SK-N-SH (cell line): ENCODE measurements at regions not wholly inside any gene's neighbourhood (a gene's known extent, or its start where the extent isn't known, plus 50 kb on each side); places are given as distances from the start of the nearest gene placed in this dataset.

ENCODE experiments used
- CTCF ChIA-PET: fragments of 300-600, 350-600 bp; formaldehyde crosslinking; extraction: SDS; loops from one replicate; lab custom pipeline; 2021; lab: Yijun Ruan, JAX
- POLR2A ChIA-PET: fragments of 350-600 bp; sonication (Branson Sonifier 250); formaldehyde crosslinking; extraction: SDS; loops from one replicate; lab custom pipeline; 2020; ENCODE audit warnings: antibody characterized with exemption, inconsistent platforms; lab: Yijun Ruan, JAX
- DNase-seq: peaks from one replicate; pipeline ENCODE4 v3.0.0; 2012
- H2AFZ ChIP-seq: fragments of 200-600 bp; sonication (generic); 2 replicates; pipeline ENCODE4 v1.8.1; 2016; ENCODE audit warnings: antibody characterized with exemption, mild to moderate bottlenecking, low read depth
- H3F3A ChIP-seq: fragments of 200-600 bp; sonication (generic); replicated peaks from 2 replicates; pipeline ENCODE3; 2016; ENCODE audit warnings: antibody characterized with exemption, mild to moderate bottlenecking; ENCODE audit not compliant: insufficient read depth
- H3K27ac ChIP-seq, 2 experiments: fragments of 200-500 bp in 1 of 2; fragments of 200-600 bp in 1 of 2; sonication (Bioruptor generic) in 1 of 2; sonication (generic), shearing (Covaris generic) in 1 of 2; 2 replicates each; pipeline versions ENCODE4 v1.5.1 to v1.6.1; 2014 to 2016; ENCODE audit warnings: low read depth in 2 of 2, inconsistent platforms in 1 of 2, low read length in 1 of 2, mild to moderate bottlenecking in 1 of 2, mixed read lengths in 1 of 2
- H3K27me3 ChIP-seq: fragments of 200-600 bp; sonication (generic), shearing (Covaris generic); 2 replicates; pipeline ENCODE4 v1.6.1; 2016; ENCODE audit warnings: mixed run types; ENCODE audit not compliant: insufficient read depth
- H3K36me3 ChIP-seq, 2 experiments: fragments of 200-500 bp in 1 of 2; fragments of 200-600 bp in 1 of 2; sonication (Bioruptor generic) in 1 of 2; sonication (generic) in 1 of 2; replicated peaks in 1 of 2; 2 replicates each; pipeline versions ENCODE3 to v1.5.1; 2014 to 2016; ENCODE audit warnings: low read length in 1 of 2, mild to moderate bottlenecking in 1 of 2; ENCODE audit not compliant: insufficient read depth in 2 of 2, control insufficient read depth in 1 of 2
- H3K4me1 ChIP-seq, 2 experiments: fragments of 200-500 bp in 1 of 2; fragments of 200-600 bp in 1 of 2; sonication (Bioruptor generic) in 1 of 2; sonication (generic), shearing (Covaris generic) in 1 of 2; 2 replicates each; pipeline versions ENCODE4 v1.5.1 to v1.6.1; 2014 to 2016; ENCODE audit warnings: low read depth in 1 of 2, low read length in 1 of 2, mixed run types in 1 of 2; ENCODE audit not compliant: insufficient read depth in 2 of 2, control insufficient read depth in 1 of 2
- H3K4me2 ChIP-seq: fragments of 200-600 bp; sonication (generic), shearing (Covaris generic); 2 replicates; pipeline ENCODE4 v1.6.1; 2017; ENCODE audit warnings: mixed run types
- H3K4me3 ChIP-seq, 2 experiments: fragments of 200-500 bp in 1 of 2; fragments of 200-600 bp in 1 of 2; sonication (Bioruptor generic) in 1 of 2; sonication (generic), shearing (Covaris generic) in 1 of 2; 2 replicates each; pipeline versions ENCODE4 v1.5.1 to v1.8.1; 2014 to 2016; ENCODE audit warnings: low read depth in 2 of 2, inconsistent platforms in 1 of 2, low read length in 1 of 2, mild to moderate bottlenecking in 1 of 2, mixed read lengths in 1 of 2, moderate library complexity in 1 of 2
- H3K79me2 ChIP-seq: fragments of 200-600 bp; sonication (generic); 2 replicates; pipeline ENCODE4 v1.8.1; 2017; ENCODE audit warnings: mild to moderate bottlenecking; ENCODE audit not compliant: insufficient read depth
- H3K9ac ChIP-seq: fragments of 200-600 bp; sonication (generic); 2 replicates; pipeline ENCODE4 v1.6.1; 2017; ENCODE audit warnings: mixed run types
- H3K9me2 ChIP-seq: fragments of 200-600 bp; sonication (generic); 2 replicates; pipeline ENCODE4 v1.6.1; 2017; ENCODE audit warnings: mixed run types
- H3K9me3 ChIP-seq: fragments of 200-600 bp; sonication (generic); 2 replicates; pipeline ENCODE4 v1.6.1; 2017; ENCODE audit warnings: mixed run types, mild to moderate bottlenecking, moderate library complexity
- H4K20me1 ChIP-seq: fragments of 200-600 bp; sonication (generic); 2 replicates; pipeline ENCODE4 v1.6.1; 2017; ENCODE audit warnings: mild to moderate bottlenecking, mixed run types; ENCODE audit not compliant: insufficient read depth
- CHD2 ChIP-seq: fragments of 150-350 bp; IDR thresholded peaks from 2 replicates; pipeline ENCODE4 v1.6.1; 2018; ENCODE audit warnings: low read length; ENCODE audit not compliant: partially characterized antibody
- FOXJ3 ChIP-seq: sonication (generic); formaldehyde crosslinking; IDR thresholded peaks from 2 replicates; pipeline ENCODE4 v1.5.1; 2020; ENCODE audit warnings: mild to moderate bottlenecking, missing genetic modification reagents
- GABPA ChIP-seq: IDR thresholded peaks from 2 replicates; pipeline ENCODE4 v1.4.0; 2012; ENCODE audit warnings: low read depth, mild to moderate bottlenecking
- JUND ChIP-seq: IDR thresholded peaks from 2 replicates; pipeline ENCODE4 v1.4.0; 2012
- MEF2A ChIP-seq: IDR thresholded peaks from 2 replicates; pipeline ENCODE4 v1.4.0; 2012; ENCODE audit warnings: low read depth, borderline replicate concordance
- NFIC ChIP-seq: IDR thresholded peaks from 2 replicates; pipeline ENCODE4 v1.4.0; 2012; ENCODE audit warnings: borderline replicate concordance
- RAD21 ChIP-seq: IDR thresholded peaks from 2 replicates; pipeline ENCODE4 v1.6.1; 2012; ENCODE audit warnings: mild to moderate bottlenecking, low read length
- RCOR1 ChIP-seq: fragments of 150-350 bp; IDR thresholded peaks from 2 replicates; pipeline ENCODE4 v1.6.1; 2017; ENCODE audit warnings: antibody characterized with exemption, low read length
- RXRA ChIP-seq: IDR thresholded peaks from 2 replicates; pipeline ENCODE4 v1.4.0; 2012; ENCODE audit warnings: low read depth, mild to moderate bottlenecking, borderline replicate concordance
- SMC3 ChIP-seq: IDR thresholded peaks from 2 replicates; pipeline ENCODE4 v1.6.1; 2012; ENCODE audit warnings: low read depth, low read length, improper control_type of control experiment
- TAF1 ChIP-seq: IDR thresholded peaks from 2 replicates; pipeline ENCODE4 v1.6.1; 2012; ENCODE audit warnings: low read depth, mild to moderate bottlenecking, low read length, moderate library complexity, borderline replicate concordance
- YY1 ChIP-seq: IDR thresholded peaks from 2 replicates; pipeline ENCODE4 v1.4.0; 2012; ENCODE audit warnings: low read depth, mild to moderate bottlenecking
- WGBS: methylation state at CpG from one replicate; pipeline ENCODE4 v1.1.6; 2017; ENCODE audit warnings: low lambda C conversion rate; 5-methylcytosine and 5-hydroxymethylcytosine counted together
- TF ChIP-seq, protein P1 (sequence below): fragments of 200-600 bp; sonication (generic); IDR thresholded peaks from 2 replicates; pipeline ENCODE4 v1.6.1; 2017; ENCODE audit warnings: antibody characterized with exemption, mild to moderate bottlenecking, moderate library complexity
- TF ChIP-seq, protein P2 (sequence below): IDR thresholded peaks from 2 replicates; pipeline ENCODE4 v1.4.0; 2012; ENCODE audit warnings: low read depth
- TF ChIP-seq, protein P3 (sequence below): fragments of 150-350 bp; IDR thresholded peaks from 2 replicates; pipeline ENCODE4 v1.6.1; 2017; ENCODE audit warnings: antibody characterized with exemption, low read length, low read depth, borderline replicate concordance
- TF ChIP-seq, protein P4 (sequence below): IDR thresholded peaks from 2 replicates; pipeline ENCODE4 v1.6.1; 2012; ENCODE audit warnings: mild to moderate bottlenecking, low read depth, low read length, moderate library complexity

DNA sequence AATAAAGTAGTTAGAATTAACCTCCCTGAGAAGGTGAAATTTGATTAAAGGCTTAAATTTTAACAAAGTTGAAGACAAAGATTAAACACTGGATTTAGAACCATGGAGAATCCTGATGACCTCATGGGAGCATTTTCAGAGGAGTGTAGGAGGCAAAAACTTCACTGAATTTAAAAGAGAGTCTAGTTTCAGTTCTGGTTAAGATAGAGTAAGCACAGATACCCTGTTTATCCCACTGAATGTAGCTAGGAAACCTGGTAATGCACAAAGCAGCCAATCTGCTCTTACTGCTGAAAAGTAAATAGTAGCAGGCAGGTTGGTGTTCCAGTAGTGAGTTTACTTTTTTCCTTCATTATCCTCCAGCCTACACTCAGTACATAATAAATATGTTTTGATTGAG is 654.9 kb upstream of the SYT4 start:
- ChIA-PET CTCF (no interaction called here), POLR2A (no interaction called here)
- no peaks in the 10 kb centered on the region for H3K36me3 ChIP-seq
- no peaks in the 10 kb centered on the region for H4K20me1 ChIP-seq
- H3K9ac ChIP-seq = no peak overlapping the region
- no peak overlapping the region for H3K4me2 ChIP-seq
- no peaks in the 10 kb centered on the region for H3F3A ChIP-seq
- H3K27me3 ChIP-seq = no peaks in the 10 kb centered on the region
- H3K27ac ChIP-seq = no peak overlapping the region
- peaks cover 14 to 15% of the 10 kb centered on the region in 2 experiments; a peak in 3 of 4 replicates for H3K4me1 ChIP-seq
- no peaks in the 10 kb centered on the region for H3K79me2 ChIP-seq
- H3K4me3 ChIP-seq = no peak overlapping the region
- H3K9me2 ChIP-seq = no peaks in the 10 kb centered on the region
- TF ChIP-seq RAD21 (no peak), NFIC (no peak)
- TF ChIP-seq, all 33 proteins: peak for 0
- H2AFZ ChIP-seq = no peak overlapping the region
- DNase-seq = no peak
- H3K9me3 ChIP-seq = no peaks in the 10 kb centered on the region

DNA sequence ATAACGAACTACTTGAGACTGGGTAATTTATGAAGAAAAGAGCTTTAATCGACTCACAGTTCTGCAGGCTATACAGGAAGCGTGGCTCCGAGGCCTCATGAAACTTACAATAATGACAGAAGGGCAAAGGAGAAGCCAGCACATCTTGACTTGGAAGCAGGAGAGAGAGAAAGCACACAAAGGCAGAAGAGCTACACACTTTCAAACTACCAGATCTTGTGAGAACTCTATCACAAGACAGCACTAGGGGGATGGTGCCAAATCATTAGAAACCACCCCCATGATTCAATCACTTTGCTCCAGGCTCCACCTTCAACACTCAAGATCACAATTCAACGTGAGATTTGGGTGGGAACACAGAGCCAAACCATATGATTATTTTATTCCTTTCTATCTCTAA is 655.9 kb upstream of the SYT4 start:
- Histone ChIP-seq H3K27ac (no peak overlapping the region), H3K9me3 (no peaks in the 10 kb centered on the region), H4K20me1 (no peaks in the 10 kb centered on the region), H3K4me2 (no peak overlapping the region), H3K4me1 (peaks cover 14 to 15% of the 10 kb centered on the region in 2 experiments; a peak in 3 of 4 replicates), H3K4me3 (no peak overlapping the region), H3F3A (no peaks in the 10 kb centered on the region), H3K9ac (no peak overlapping the region), H3K36me3 (no peaks in the 10 kb centered on the region), H3K79me2 (no peaks in the 10 kb centered on the region), H3K27me3 (no peaks in the 10 kb centered on the region), H3K9me2 (no peaks in the 10 kb centered on the region), H2AFZ (no peak overlapping the region)
- CTCF ChIA-PET = no interaction called here
- 84% methylated on average over 5 of the region's 5 CpGs for WGBS
- TF ChIP-seq GABPA (no peak), CHD2 (no peak), RXRA (no peak), YY1 (no peak), RCOR1 (no peak), SMC3 (no peak)
- TF ChIP-seq, protein P1, sequence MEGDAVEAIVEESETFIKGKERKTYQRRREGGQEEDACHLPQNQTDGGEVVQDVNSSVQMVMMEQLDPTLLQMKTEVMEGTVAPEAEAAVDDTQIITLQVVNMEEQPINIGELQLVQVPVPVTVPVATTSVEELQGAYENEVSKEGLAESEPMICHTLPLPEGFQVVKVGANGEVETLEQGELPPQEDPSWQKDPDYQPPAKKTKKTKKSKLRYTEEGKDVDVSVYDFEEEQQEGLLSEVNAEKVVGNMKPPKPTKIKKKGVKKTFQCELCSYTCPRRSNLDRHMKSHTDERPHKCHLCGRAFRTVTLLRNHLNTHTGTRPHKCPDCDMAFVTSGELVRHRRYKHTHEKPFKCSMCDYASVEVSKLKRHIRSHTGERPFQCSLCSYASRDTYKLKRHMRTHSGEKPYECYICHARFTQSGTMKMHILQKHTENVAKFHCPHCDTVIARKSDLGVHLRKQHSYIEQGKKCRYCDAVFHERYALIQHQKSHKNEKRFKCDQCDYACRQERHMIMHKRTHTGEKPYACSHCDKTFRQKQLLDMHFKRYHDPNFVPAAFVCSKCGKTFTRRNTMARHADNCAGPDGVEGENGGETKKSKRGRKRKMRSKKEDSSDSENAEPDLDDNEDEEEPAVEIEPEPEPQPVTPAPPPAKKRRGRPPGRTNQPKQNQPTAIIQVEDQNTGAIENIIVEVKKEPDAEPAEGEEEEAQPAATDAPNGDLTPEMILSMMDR = no peak
- DNase-seq = no peak
- POLR2A ChIA-PET = no interaction called here

DNA sequence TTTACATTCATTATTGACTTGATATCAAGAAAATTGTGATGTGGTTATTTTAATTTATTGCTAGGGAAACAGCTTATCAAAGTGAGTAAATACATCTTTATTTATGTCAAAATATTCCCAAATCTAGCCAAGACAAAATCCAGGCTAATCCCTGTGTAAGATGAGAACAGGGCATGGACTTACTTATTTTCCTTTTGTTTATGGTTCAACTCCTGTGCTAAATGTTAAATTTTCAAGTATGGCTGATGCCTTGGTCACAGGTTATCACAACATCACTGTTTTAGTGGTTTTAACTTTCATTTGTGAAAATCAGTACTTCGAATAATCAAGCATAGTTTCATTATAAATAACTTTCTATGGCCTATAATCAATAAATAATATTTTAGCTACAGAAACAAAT is 657.0 kb upstream of the SYT4 start:
- H3K27ac ChIP-seq = peak overlapping the region; percentile 40 to 72; a peak in 3 of 4 replicates
- H3K9ac ChIP-seq = no peak overlapping the region
- ChIA-PET POLR2A (no interaction called here), CTCF (interaction anchor here (1.1 kb wide), 1 partner anchor 15 kb away, joined by 3 read pairs; no protein-coding TSS in a partner anchor)
- H3K9me3 ChIP-seq = no peaks in the 10 kb centered on the region
- no peaks in the 10 kb centered on the region for H3K79me2 ChIP-seq
- H3K4me1 ChIP-seq = peaks cover 14 to 15% of the 10 kb centered on the region in 2 experiments; a peak in 3 of 4 replicates
- no peaks in the 10 kb centered on the region for H3K9me2 ChIP-seq
- TF ChIP-seq, protein P2, sequence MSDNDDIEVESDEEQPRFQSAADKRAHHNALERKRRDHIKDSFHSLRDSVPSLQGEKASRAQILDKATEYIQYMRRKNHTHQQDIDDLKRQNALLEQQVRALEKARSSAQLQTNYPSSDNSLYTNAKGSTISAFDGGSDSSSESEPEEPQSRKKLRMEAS = no peak
- TF ChIP-seq, protein P3, sequence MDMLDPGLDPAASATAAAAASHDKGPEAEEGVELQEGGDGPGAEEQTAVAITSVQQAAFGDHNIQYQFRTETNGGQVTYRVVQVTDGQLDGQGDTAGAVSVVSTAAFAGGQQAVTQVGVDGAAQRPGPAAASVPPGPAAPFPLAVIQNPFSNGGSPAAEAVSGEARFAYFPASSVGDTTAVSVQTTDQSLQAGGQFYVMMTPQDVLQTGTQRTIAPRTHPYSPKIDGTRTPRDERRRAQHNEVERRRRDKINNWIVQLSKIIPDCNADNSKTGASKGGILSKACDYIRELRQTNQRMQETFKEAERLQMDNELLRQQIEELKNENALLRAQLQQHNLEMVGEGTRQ = no peak
- TF ChIP-seq RCOR1 (no peak), MEF2A (no peak), YY1 (no peak), TAF1 (no peak), JUND (no peak), GABPA (no peak), FOXJ3 (CRISPR knock-in tag) (no peak)
- TF ChIP-seq, protein P4, sequence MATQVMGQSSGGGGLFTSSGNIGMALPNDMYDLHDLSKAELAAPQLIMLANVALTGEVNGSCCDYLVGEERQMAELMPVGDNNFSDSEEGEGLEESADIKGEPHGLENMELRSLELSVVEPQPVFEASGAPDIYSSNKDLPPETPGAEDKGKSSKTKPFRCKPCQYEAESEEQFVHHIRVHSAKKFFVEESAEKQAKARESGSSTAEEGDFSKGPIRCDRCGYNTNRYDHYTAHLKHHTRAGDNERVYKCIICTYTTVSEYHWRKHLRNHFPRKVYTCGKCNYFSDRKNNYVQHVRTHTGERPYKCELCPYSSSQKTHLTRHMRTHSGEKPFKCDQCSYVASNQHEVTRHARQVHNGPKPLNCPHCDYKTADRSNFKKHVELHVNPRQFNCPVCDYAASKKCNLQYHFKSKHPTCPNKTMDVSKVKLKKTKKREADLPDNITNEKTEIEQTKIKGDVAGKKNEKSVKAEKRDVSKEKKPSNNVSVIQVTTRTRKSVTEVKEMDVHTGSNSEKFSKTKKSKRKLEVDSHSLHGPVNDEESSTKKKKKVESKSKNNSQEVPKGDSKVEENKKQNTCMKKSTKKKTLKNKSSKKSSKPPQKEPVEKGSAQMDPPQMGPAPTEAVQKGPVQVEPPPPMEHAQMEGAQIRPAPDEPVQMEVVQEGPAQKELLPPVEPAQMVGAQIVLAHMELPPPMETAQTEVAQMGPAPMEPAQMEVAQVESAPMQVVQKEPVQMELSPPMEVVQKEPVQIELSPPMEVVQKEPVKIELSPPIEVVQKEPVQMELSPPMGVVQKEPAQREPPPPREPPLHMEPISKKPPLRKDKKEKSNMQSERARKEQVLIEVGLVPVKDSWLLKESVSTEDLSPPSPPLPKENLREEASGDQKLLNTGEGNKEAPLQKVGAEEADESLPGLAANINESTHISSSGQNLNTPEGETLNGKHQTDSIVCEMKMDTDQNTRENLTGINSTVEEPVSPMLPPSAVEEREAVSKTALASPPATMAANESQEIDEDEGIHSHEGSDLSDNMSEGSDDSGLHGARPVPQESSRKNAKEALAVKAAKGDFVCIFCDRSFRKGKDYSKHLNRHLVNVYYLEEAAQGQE = no peak
- no peak for DNase-seq
- H2AFZ ChIP-seq = no peak overlapping the region
- no peak overlapping the region for H3K4me3 ChIP-seq
- H3K36me3 ChIP-seq = peaks cover 0 to 2% of the 10 kb centered on the region in 2 experiments
- H4K20me1 ChIP-seq = no peaks in the 10 kb centered on the region
- 33% methylated on average over 1 of the region's 1 CpG for WGBS
- H3K4me2 ChIP-seq = no peak overlapping the region
- H3K27me3 ChIP-seq = no peaks in the 10 kb centered on the region
- H3F3A ChIP-seq = no peaks in the 10 kb centered on the region
